ENCODE measurements at regions not wholly inside any gene's neighbourhood (a gene's known extent, or its start where the extent isn't known, plus 50 kb on each side); places are given as distances from the start of the nearest gene placed in this dataset.

GRCh38 chr2:234566622-234567021 is 69.7 kb upstream of the ARL4C start:
- ChIA-PET POLR2A (no interaction called here), CTCF (interaction anchor here (0.6 to 2.6 kb wide), 4 partner anchors 15 to 723 kb away, joined by 3 to 9 read pairs (median 3); no protein-coding TSS in a partner anchor)
- Histone ChIP-seq H3K36me3 (ENCODE audit: control insufficient read depth in 2 of 2, insufficient read depth in 1 of 2, low read length in 2 of 2) (no peaks in the 10 kb centered on the region), H3K4me1 (ENCODE audit: control insufficient read depth, insufficient read depth, low read length) (no peaks in the 10 kb centered on the region), H3K4me3 (ENCODE audit: low read depth, low read length) (no peak overlapping the region), H3K9me3 (ENCODE audit: control insufficient read depth, insufficient read depth, low read depth, low read length) (no peaks in the 10 kb centered on the region), H3K27ac (ENCODE audit: extremely low read depth, low read depth, low read length) (no peak overlapping the region)
- TF ChIP-seq ZNF624 (tag by site-specific recombination; IDR thresholded peaks at IDR 0.05): no peak
- TF ChIP-seq ZNF121 (tag by site-specific recombination; IDR thresholded peaks at IDR 0.05): no peak
- TF ChIP-seq ZNF558 (tag by site-specific recombination; IDR thresholded peaks at IDR 0.05): no peak
- no peak for TF ChIP-seq ZNF501 (tag by site-specific recombination; IDR thresholded peaks at IDR 0.05)
- TF ChIP-seq ZFP3 (tag by site-specific recombination; IDR thresholded peaks at IDR 0.05; ENCODE audit: low read depth): no peak
- no peak for TF ChIP-seq ZFP41 (tag by site-specific recombination; IDR thresholded peaks at IDR 0.05; ENCODE audit: borderline replicate concordance)
- no peak for TF ChIP-seq HIC1 (tag by site-specific recombination; IDR thresholded peaks at IDR 0.05)
- TF ChIP-seq ZNF341 (tag by site-specific recombination; IDR thresholded peaks at IDR 0.05; ENCODE audit: low read depth): no peak
- no peak for TF ChIP-seq BCL11B (tag by site-specific recombination; IDR thresholded peaks at IDR 0.05; ENCODE audit: low read depth)
- no peak for TF ChIP-seq ZNF530 (tag by site-specific recombination; IDR thresholded peaks at IDR 0.05; ENCODE audit: low read depth)
- TF ChIP-seq ZNF394 (tag by site-specific recombination; IDR thresholded peaks at IDR 0.05; ENCODE audit: borderline replicate concordance): no peak
- no peak for TF ChIP-seq ZNF548 (tag by site-specific recombination; IDR thresholded peaks at IDR 0.05)
- no peak for TF ChIP-seq GFI1B (tag by site-specific recombination; IDR thresholded peaks at IDR 0.05)

- TF ChIP-seq ZNF362 (tag by site-specific recombination; IDR thresholded peaks at IDR 0.05): peak; percentile 82; the same call in 1 of the 2 replicates
- TF ChIP-seq ZNF785 (tag by site-specific recombination; IDR thresholded peaks at IDR 0.05): no peak
- no peak for TF ChIP-seq ZBTB7A (tag by site-specific recombination; IDR thresholded peaks at IDR 0.05; ENCODE audit: low read depth)
- Histone ChIP-seq H3K27ac (ENCODE audit: extremely low read depth, low read depth, low read length) (no peak overlapping the region), H3K36me3 (ENCODE audit: control insufficient read depth in 2 of 2, insufficient read depth in 1 of 2, low read length in 2 of 2) (no peaks in the 10 kb centered on the region), H3K4me3 (ENCODE audit: low read depth, low read length) (no peak overlapping the region), H3K4me1 (ENCODE audit: control insufficient read depth, insufficient read depth, low read length) (no peaks in the 10 kb centered on the region), H3K9me3 (ENCODE audit: control insufficient read depth, insufficient read depth, low read depth, low read length) (no peaks in the 10 kb centered on the region)
- ChIA-PET CTCF (interaction anchor here (0.6 to 2.6 kb wide), 6 partner anchors 10 to 724 kb away, joined by 3 to 9 read pairs (median 3); no protein-coding TSS in a partner anchor), POLR2A (no interaction called here)
Measured at GRCh38 chr2:234565842-234566619, 69.2 kb upstream of the ARL4C start.

- TF ChIP-seq ZNF157 (tag by site-specific recombination; IDR thresholded peaks at IDR 0.05) (no peak), ZNF211 (tag by site-specific recombination; IDR thresholded peaks at IDR 0.05; ENCODE audit: low read depth) (no peak), ZNF626 (tag by site-specific recombination; IDR thresholded peaks at IDR 0.05) (no peak), ZNF19 (tag by site-specific recombination; IDR thresholded peaks at IDR 0.05; ENCODE audit: low read depth) (no peak), ZNF114 (tag by site-specific recombination; IDR thresholded peaks at IDR 0.05) (no peak), OSR2 (tag by site-specific recombination; IDR thresholded peaks at IDR 0.05) (no peak), ZBTB1 (tag by site-specific recombination; IDR thresholded peaks at IDR 0.05) (no peak), ZFP3 (tag by site-specific recombination; IDR thresholded peaks at IDR 0.05; ENCODE audit: low read depth) (no peak), PRDM6 (tag by site-specific recombination; IDR thresholded peaks at IDR 0.05) (no peak), GFI1B (tag by site-specific recombination; IDR thresholded peaks at IDR 0.05) (no peak)
- no peaks in the 10 kb centered on the region for H3K4me1 ChIP-seq (ENCODE audit: control insufficient read depth, insufficient read depth, low read length)
- H3K27ac ChIP-seq (ENCODE audit: extremely low read depth, low read depth, low read length): no peak overlapping the region
- no peaks in the 10 kb centered on the region for H3K9me3 ChIP-seq (ENCODE audit: control insufficient read depth, insufficient read depth, low read depth, low read length)
- H3K36me3 ChIP-seq (ENCODE audit: control insufficient read depth in 2 of 2, insufficient read depth in 1 of 2, low read length in 2 of 2): no peaks in the 10 kb centered on the region
- CTCF ChIA-PET: interaction anchor here (1.1 to 2.6 kb wide), 5 partner anchors 9 to 556 kb away, joined by 3 to 9 read pairs (median 4); no protein-coding TSS in a partner anchor
- H3K4me3 ChIP-seq (ENCODE audit: low read depth, low read length): no peak overlapping the region
- POLR2A ChIA-PET: no interaction called here
Measured at GRCh38 chr2:234565201-234565600, 68.3 kb upstream of the ARL4C start.

Measured in HEK293 (cell line).